ENCODE measurements at regions not wholly inside any gene's neighbourhood (a gene's known extent, or its start where the extent isn't known, plus 50 kb on each side); places are given as distances from the start of the nearest gene placed in this dataset.
"Not testable (repeated sequence)": the region's sequence is repeated elsewhere in the genome, so short reads cannot be mapped to it uniquely, and the experiment has no call there.

- no peak overlapping the region for H3K9ac ChIP-seq (ENCODE audit: low read length)
- no peaks in the 10 kb centered on the region for H3K36me3 ChIP-seq (ENCODE audit: control insufficient read depth, low read depth, low read length)
- H3K27me3 ChIP-seq (ENCODE audit: control insufficient read depth, insufficient read depth, low read length), result no peaks in the 10 kb centered on the region
- H3K4me3 ChIP-seq (ENCODE audit: low read length), result no peak overlapping the region
- H3K4me1 ChIP-seq (ENCODE audit: control insufficient read depth, low read depth, low read length), result no peaks in the 10 kb centered on the region
- no peaks in the 10 kb centered on the region for H3K9me3 ChIP-seq (ENCODE audit: control insufficient read depth, low read depth, low read length)
- no peak overlapping the region for H3K27ac ChIP-seq (ENCODE audit: low read length)
Measured at GRCh38 chr2:189231719-189232323, 52.3 kb upstream of the COL5A2 start.

- H3K27me3 ChIP-seq (ENCODE audit: control insufficient read depth, insufficient read depth, low read length), result no peaks in the 10 kb centered on the region
- no peak overlapping the region for H3K27ac ChIP-seq (ENCODE audit: low read length)
- no peaks in the 10 kb centered on the region for H3K4me1 ChIP-seq (ENCODE audit: control insufficient read depth, low read depth, low read length)
- no peak overlapping the region for H3K9ac ChIP-seq (ENCODE audit: low read length)
- no peaks in the 10 kb centered on the region for H3K9me3 ChIP-seq (ENCODE audit: control insufficient read depth, low read depth, low read length)
- H3K36me3 ChIP-seq (ENCODE audit: control insufficient read depth, low read depth, low read length), result no peaks in the 10 kb centered on the region
- no peak overlapping the region for H3K4me3 ChIP-seq (ENCODE audit: low read length)
Measured at GRCh38 chr2:189232759-189233406, 53.3 kb upstream of the COL5A2 start.

- no peaks in the 10 kb centered on the region for H3K36me3 ChIP-seq (ENCODE audit: control insufficient read depth, low read depth, low read length)
- no peaks in the 10 kb centered on the region for H3K9me3 ChIP-seq (ENCODE audit: control insufficient read depth, low read depth, low read length)
- H3K27ac ChIP-seq (ENCODE audit: low read length), result no peak overlapping the region
- H3K27me3 ChIP-seq (ENCODE audit: control insufficient read depth, insufficient read depth, low read length), result no peaks in the 10 kb centered on the region
- no peaks in the 10 kb centered on the region for H3K4me1 ChIP-seq (ENCODE audit: control insufficient read depth, low read depth, low read length)
- no peak overlapping the region for H3K9ac ChIP-seq (ENCODE audit: low read length)
- no peak overlapping the region for H3K4me3 ChIP-seq (ENCODE audit: low read length)
Measured at GRCh38 chr2:189233527-189233926, 54.0 kb upstream of the COL5A2 start.

GRCh38 chr2:189234991-189235390 lies 55.4 kb upstream of the COL5A2 start:
- Histone ChIP-seq H3K9me3 (ENCODE audit: control insufficient read depth, low read depth, low read length) (no peaks in the 10 kb centered on the region), H3K4me1 (ENCODE audit: control insufficient read depth, low read depth, low read length) (no peaks in the 10 kb centered on the region), H3K4me3 (ENCODE audit: low read length) (no peak overlapping the region), H3K36me3 (ENCODE audit: control insufficient read depth, low read depth, low read length) (no peaks in the 10 kb centered on the region), H3K27me3 (ENCODE audit: control insufficient read depth, insufficient read depth, low read length) (no peaks in the 10 kb centered on the region), H3K27ac (ENCODE audit: low read length) (no peak overlapping the region), H3K9ac (ENCODE audit: low read length) (no peak overlapping the region)

GRCh38 chr2:189236066-189236465 lies 56.5 kb upstream of the COL5A2 start:
- no peak overlapping the region for H3K27ac ChIP-seq (ENCODE audit: low read length)

DNA sequence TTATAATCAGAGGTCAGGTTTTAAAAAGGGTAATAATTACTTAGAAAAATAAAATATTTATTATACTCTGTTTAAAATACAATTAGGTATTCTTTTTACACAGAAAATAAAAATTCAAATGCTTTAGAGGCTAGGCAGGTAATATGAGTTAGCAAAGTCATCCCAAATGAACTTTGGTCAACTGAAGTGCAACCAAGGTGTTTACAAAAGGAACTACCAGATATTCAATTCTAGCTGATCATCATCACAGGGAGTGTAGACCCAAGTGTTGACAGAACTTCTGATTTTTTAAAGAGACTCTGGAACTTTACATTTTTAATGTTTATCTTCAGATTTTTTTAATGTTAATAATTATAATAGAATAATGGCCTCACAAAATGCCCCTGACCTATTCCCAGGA lies 59.3 kb upstream of the COL5A2 start:
- H3K27me3 ChIP-seq (ENCODE audit: control insufficient read depth, insufficient read depth, low read length), result no peaks in the 10 kb centered on the region
- no peak overlapping the region for H3K9ac ChIP-seq (ENCODE audit: low read length)
- no peaks in the 10 kb centered on the region for H3K9me3 ChIP-seq (ENCODE audit: control insufficient read depth, low read depth, low read length)
- H3K36me3 ChIP-seq (ENCODE audit: control insufficient read depth, low read depth, low read length), result no peaks in the 10 kb centered on the region
- no peaks in the 10 kb centered on the region for H3K4me1 ChIP-seq (ENCODE audit: control insufficient read depth, low read depth, low read length)
- H3K27ac ChIP-seq (ENCODE audit: low read length), result no peak overlapping the region
- no peak overlapping the region for H3K4me3 ChIP-seq (ENCODE audit: low read length)

More at GRCh38 chr2:189236066-189236465, 56.5 kb upstream of the COL5A2 start:
- H3K9me3 ChIP-seq (ENCODE audit: control insufficient read depth, low read depth, low read length), result no peaks in the 10 kb centered on the region
- no peaks in the 10 kb centered on the region for H3K36me3 ChIP-seq (ENCODE audit: control insufficient read depth, low read depth, low read length)
- H3K9ac ChIP-seq (ENCODE audit: low read length), result no peak overlapping the region
- H3K27me3 ChIP-seq (ENCODE audit: control insufficient read depth, insufficient read depth, low read length), result no peaks in the 10 kb centered on the region
- H3K4me3 ChIP-seq (ENCODE audit: low read length), result no peak overlapping the region
- no peaks in the 10 kb centered on the region for H3K4me1 ChIP-seq (ENCODE audit: control insufficient read depth, low read depth, low read length)

GRCh38 chr2:189243843-189244242 lies 64.3 kb upstream of the COL5A2 start:
- H3K27me3 ChIP-seq (ENCODE audit: control insufficient read depth, insufficient read depth, low read length); H3K36me3 ChIP-seq (ENCODE audit: control insufficient read depth, low read depth, low read length); H3K9ac ChIP-seq (ENCODE audit: low read length); H3K9me3 ChIP-seq (ENCODE audit: control insufficient read depth, low read depth, low read length); H3K4me1 ChIP-seq (ENCODE audit: control insufficient read depth, low read depth, low read length); H3K4me3 ChIP-seq (ENCODE audit: low read length); H3K27ac ChIP-seq (ENCODE audit: low read length): not testable (repeated sequence)

DNA sequence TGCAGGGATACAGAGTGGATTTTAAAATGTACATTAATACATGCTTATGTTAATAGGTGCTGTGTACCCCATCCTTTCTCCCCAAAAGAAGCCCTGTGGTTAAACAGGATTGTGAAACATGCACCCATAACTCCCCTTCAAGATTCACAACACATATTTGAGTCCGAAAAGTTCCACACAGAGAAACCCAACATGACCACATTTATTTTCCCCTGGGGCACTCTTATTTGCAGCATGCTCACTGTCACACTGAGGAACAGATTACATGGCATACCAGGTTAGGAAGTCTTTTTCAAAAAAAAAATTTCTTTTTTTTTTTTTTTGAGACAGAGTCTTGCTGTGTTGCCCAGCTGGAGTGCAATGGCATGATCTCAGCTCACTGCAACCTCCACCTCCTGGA lies 67.7 kb upstream of the COL5A2 start:
- H3K4me3 ChIP-seq (ENCODE audit: low read length), result no peak overlapping the region
- no peak overlapping the region for H3K9ac ChIP-seq (ENCODE audit: low read length)
- no peak overlapping the region for H3K27ac ChIP-seq (ENCODE audit: low read length)
- no peaks in the 10 kb centered on the region for H3K27me3 ChIP-seq (ENCODE audit: control insufficient read depth, insufficient read depth, low read length)
- no peaks in the 10 kb centered on the region for H3K9me3 ChIP-seq (ENCODE audit: control insufficient read depth, low read depth, low read length)
- H3K4me1 ChIP-seq (ENCODE audit: control insufficient read depth, low read depth, low read length), result no peaks in the 10 kb centered on the region
- H3K36me3 ChIP-seq (ENCODE audit: control insufficient read depth, low read depth, low read length), result no peaks in the 10 kb centered on the region

GRCh38 chr2:189248141-189248540 lies 68.6 kb upstream of the COL5A2 start:
- H3K27me3 ChIP-seq (ENCODE audit: control insufficient read depth, insufficient read depth, low read length), result no peaks in the 10 kb centered on the region
- H3K36me3 ChIP-seq (ENCODE audit: control insufficient read depth, low read depth, low read length), result no peaks in the 10 kb centered on the region
- H3K9me3 ChIP-seq (ENCODE audit: control insufficient read depth, low read depth, low read length), result no peaks in the 10 kb centered on the region
- no peak overlapping the region for H3K9ac ChIP-seq (ENCODE audit: low read length)
- H3K4me1 ChIP-seq (ENCODE audit: control insufficient read depth, low read depth, low read length), result no peaks in the 10 kb centered on the region
- no peak overlapping the region for H3K4me3 ChIP-seq (ENCODE audit: low read length)
- H3K27ac ChIP-seq (ENCODE audit: low read length), result no peak overlapping the region

GRCh38 chr2:189249171-189249570 lies 69.6 kb upstream of the COL5A2 start:
- Histone ChIP-seq H3K27me3 (ENCODE audit: control insufficient read depth, insufficient read depth, low read length) (no peaks in the 10 kb centered on the region), H3K4me1 (ENCODE audit: control insufficient read depth, low read depth, low read length) (no peaks in the 10 kb centered on the region), H3K36me3 (ENCODE audit: control insufficient read depth, low read depth, low read length) (no peaks in the 10 kb centered on the region), H3K27ac (ENCODE audit: low read length) (no peak overlapping the region), H3K4me3 (ENCODE audit: low read length) (no peak overlapping the region), H3K9ac (ENCODE audit: low read length) (no peak overlapping the region), H3K9me3 (ENCODE audit: control insufficient read depth, low read depth, low read length) (no peaks in the 10 kb centered on the region)

DNA sequence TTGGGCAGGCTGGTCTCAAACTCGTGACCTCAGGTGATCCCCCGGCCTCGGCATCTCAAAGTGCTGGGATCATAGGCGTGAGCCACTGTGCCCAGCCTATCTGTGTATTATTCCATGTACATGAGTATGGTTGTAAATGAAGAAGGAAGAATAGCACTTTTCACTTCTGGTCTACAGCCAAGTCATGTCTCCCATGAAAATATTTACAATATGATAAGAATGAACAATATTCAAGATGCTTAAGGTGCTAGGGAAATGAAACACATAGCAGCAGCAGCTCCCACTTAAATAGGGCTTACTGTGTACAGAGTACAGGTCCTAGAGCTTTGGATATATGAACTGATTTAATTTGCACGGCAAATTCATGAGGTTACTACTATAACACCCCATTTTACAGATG lies 70.3 kb upstream of the COL5A2 start:
- Histone ChIP-seq H3K9me3 (ENCODE audit: control insufficient read depth, low read depth, low read length) (no peaks in the 10 kb centered on the region), H3K36me3 (ENCODE audit: control insufficient read depth, low read depth, low read length) (no peaks in the 10 kb centered on the region), H3K4me3 (ENCODE audit: low read length) (no peak overlapping the region), H3K4me1 (ENCODE audit: control insufficient read depth, low read depth, low read length) (no peaks in the 10 kb centered on the region), H3K27ac (ENCODE audit: low read length) (no peak overlapping the region), H3K9ac (ENCODE audit: low read length) (no peak overlapping the region), H3K27me3 (ENCODE audit: control insufficient read depth, insufficient read depth, low read length) (no peaks in the 10 kb centered on the region)

DNA sequence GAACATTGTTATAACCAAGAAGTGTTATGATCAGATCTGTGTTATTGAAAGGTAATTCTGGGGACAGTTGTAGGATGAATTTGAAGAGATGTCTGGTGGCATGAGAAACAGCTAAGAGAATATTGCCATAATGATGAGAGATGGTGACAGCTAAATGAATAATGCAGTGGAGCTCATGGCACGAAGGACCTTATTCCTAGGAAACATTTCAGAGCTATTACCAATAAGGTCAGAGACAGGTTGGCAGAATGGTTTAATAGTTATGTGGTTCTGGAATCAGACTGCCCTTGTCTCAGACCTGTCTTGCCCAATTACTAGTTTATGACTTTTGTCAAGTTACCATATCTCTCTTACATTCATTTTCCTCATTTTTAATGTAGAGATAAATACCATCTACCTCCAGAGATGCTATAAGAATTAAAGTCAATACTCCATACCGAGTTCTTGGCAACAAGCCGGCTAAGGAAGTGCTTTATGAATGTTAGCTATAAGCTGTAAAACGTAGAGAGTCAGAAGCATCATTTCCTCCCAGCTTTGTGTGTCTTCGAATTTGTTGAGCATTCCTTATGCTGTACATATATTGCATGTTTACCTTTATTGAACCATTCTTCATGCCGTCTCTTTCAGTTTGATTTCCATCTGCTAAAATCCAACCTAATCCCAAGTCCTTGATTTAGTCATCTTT lies 73.6 kb upstream of the COL5A2 start:
- Histone ChIP-seq H3K27me3 (ENCODE audit: control insufficient read depth, insufficient read depth, low read length) (no peaks in the 10 kb centered on the region), H3K9ac (ENCODE audit: low read length) (no peak overlapping the region), H3K27ac (ENCODE audit: low read length) (no peak overlapping the region), H3K4me1 (ENCODE audit: control insufficient read depth, low read depth, low read length) (no peaks in the 10 kb centered on the region), H3K4me3 (ENCODE audit: low read length) (no peak overlapping the region), H3K36me3 (ENCODE audit: control insufficient read depth, low read depth, low read length) (no peaks in the 10 kb centered on the region), H3K9me3 (ENCODE audit: control insufficient read depth, low read depth, low read length) (no peaks in the 10 kb centered on the region)

Data from iPS-18a (cell line).